GM12874 (cell line): ENCODE measurements at regions not wholly inside any gene's neighbourhood (a gene's known extent, or its start where the extent isn't known, plus 50 kb on each side); places are given as distances from the start of the nearest gene placed in this dataset.

Experiments used
- CTCF ChIP-seq: IDR thresholded peaks from 2 replicates; pipeline ENCODE4 v1.5.1; 2011; ENCODE audit warnings: low read depth, mild to moderate bottlenecking, control low read depth, low read length, moderate library complexity; ENCODE audit not compliant: insufficient read depth

- TF ChIP-seq CTCF: no peak
These were observed 152.9 kb upstream of the MYOCD start for GRCh38 chr17:12512694-12513355.

GRCh38 chr17:12514596-12514995 lies 151.1 kb upstream of the MYOCD start:
- no peak for TF ChIP-seq CTCF

- no peak for TF ChIP-seq CTCF
These were observed 145.6 kb upstream of the MYOCD start for GRCh38 chr17:12519956-12520594.

- TF ChIP-seq CTCF: no peak
These were observed 144.3 kb upstream of the MYOCD start for GRCh38 chr17:12521416-12521815.

- TF ChIP-seq CTCF: no peak
These were observed 143.4 kb upstream of the MYOCD start for GRCh38 chr17:12522336-12522735.

- no peak for TF ChIP-seq CTCF
These were observed 142.9 kb upstream of the MYOCD start for GRCh38 chr17:12522743-12523183.

GRCh38 chr17:12523244-12523643 lies 142.4 kb upstream of the MYOCD start:
- TF ChIP-seq CTCF: no peak
